HCT116 (cell line): ENCODE measurements at regions not wholly inside any gene's neighbourhood (a gene's known extent, or its start where the extent isn't known, plus 50 kb on each side); places are given as distances from the start of the nearest gene placed in this dataset.
A peak's percentile ranks its signal among the peaks of the same experiment; 100 is the strongest.

Experiments used
- ATAC-seq: fragments of 200-7000 bp; cut with Tn5 transposase; 2 replicates; pipeline ENCODE4 v1.9.1; 2020; ENCODE audit warnings: mild to moderate bottlenecking, moderate library complexity
- BruUV-seq: library from RNA; stranded (reverse); fragments of 400-500 nt; replicated peaks from 2 replicates; lab custom pipeline; 2021; lab: Mats Ljungman, UMichigan
- CTCF ChIA-PET: fragments of 300-600 bp; sonication (Branson Sonifier 250); formaldehyde crosslinking; loops from one replicate; lab custom pipeline; 2021; ENCODE audit warnings: antibody characterized with exemption; lab: Charles Lee
- POLR2A ChIA-PET: fragments of 300-600, 350-600 bp; sonication (Branson Sonifier 250); formaldehyde crosslinking; loops from one replicate; lab custom pipeline; 2021; ENCODE audit warnings: antibody characterized with exemption; lab: Charles Lee
- RAD21 ChIA-PET, 2 experiments: fragments of 300-600 bp; sonication (Branson Sonifier 250); formaldehyde crosslinking; loops; one replicate each; lab custom pipeline; 2023; ENCODE audit warnings: low total read pairs in 2 of 2; ENCODE audit not compliant: uncharacterized antibody in 2 of 2, unreplicated experiment in 2 of 2, low non-redundant PET in 1 of 2; lab: Charles Lee
- DNase-seq: peaks from one replicate; pipeline ENCODE4 v3.0.0-alpha.2; 2010; ENCODE audit warnings: low read depth, low spot score
- H2AFZ ChIP-seq: fragments of 200-600 bp; shearing (Covaris generic), sonication (generic); 2 replicates; pipeline ENCODE4 v1.6.1; 2017; ENCODE audit warnings: low read depth, mixed run types, mixed read lengths, antibody characterized with exemption, low read length; ENCODE audit not compliant: poor library complexity, severe bottlenecking
- H3K27ac ChIP-seq: 2 replicates; pipeline ENCODE4 v1.5.1; 2012; ENCODE audit warnings: low read depth, low read length
- H3K27me3 ChIP-seq: fragments of 200-600 bp; sonication (generic); 2 replicates; pipeline ENCODE4 v1.6.1; 2016; ENCODE audit warnings: mixed run types, low read length, mixed read lengths; ENCODE audit not compliant: insufficient read depth
- H3K36me3 ChIP-seq, 2 experiments: fragments of 200-500 bp in 1 of 2; fragments of 200-600 bp in 1 of 2; sonication (Bioruptor generic) in 1 of 2; sonication (generic) in 1 of 2; 2 replicates each; pipeline versions ENCODE4 v1.5.1 to v1.6.1; 2014 to 2016; ENCODE audit warnings: low read length in 2 of 2, inconsistent platforms in 1 of 2, mixed read lengths in 1 of 2, mixed run types in 1 of 2; ENCODE audit not compliant: insufficient read depth in 2 of 2, control insufficient read depth in 1 of 2
- H3K4me1 ChIP-seq, 2 experiments: fragments of 200-600 bp in 1 of 2; sonication (generic) in 1 of 2; 2 replicates each; pipeline versions ENCODE4 v1.5.1 to v1.6.1; 2012 to 2017; ENCODE audit warnings: low read length in 2 of 2, inconsistent platforms in 1 of 2, mild to moderate bottlenecking in 1 of 2, mixed read lengths in 1 of 2, mixed run types in 1 of 2, moderate library complexity in 1 of 2; ENCODE audit not compliant: insufficient read depth in 2 of 2, control insufficient read depth in 1 of 2
- H3K4me2 ChIP-seq: fragments of 200-600 bp; sonication (generic); 2 replicates; pipeline ENCODE4 v1.6.1; 2017; ENCODE audit warnings: mixed run types, low read length, mixed read lengths
- H3K4me3 ChIP-seq, 2 experiments: fragments of 200-600 bp in 1 of 2; sonication (generic) in 1 of 2; replicated peaks in 1 of 2; 2 replicates each; pipeline ENCODE4 v1.5.1; 2011 to 2016; ENCODE audit warnings: low read length in 2 of 2, control low read depth in 1 of 2, low read depth in 1 of 2, mild to moderate bottlenecking in 1 of 2, mixed read lengths in 1 of 2, mixed run types in 1 of 2
- H3K79me2 ChIP-seq: fragments of 200-600 bp; sonication (generic); 2 replicates; pipeline ENCODE4 v1.6.1; 2017; ENCODE audit warnings: mild to moderate bottlenecking, mixed run types, low read length, moderate library complexity, mixed read lengths; ENCODE audit not compliant: insufficient read depth
- H3K9ac ChIP-seq: fragments of 200-600 bp; sonication (generic); 2 replicates; pipeline ENCODE4 v1.6.1; 2016; ENCODE audit warnings: low read length, mixed read lengths
- H3K9me2 ChIP-seq: fragments of 200-600 bp; sonication (generic), shearing (Covaris generic); 2 replicates; pipeline ENCODE4 v1.6.1; 2017; ENCODE audit warnings: mixed run types, mild to moderate bottlenecking, moderate library complexity; ENCODE audit not compliant: insufficient read depth
- H3K9me3 ChIP-seq, 2 experiments: fragments of 200-500 bp in 1 of 2; fragments of 200-600 bp in 1 of 2; sonication (Bioruptor generic) in 1 of 2; sonication (generic) in 1 of 2; 2 replicates each; pipeline ENCODE4 v1.6.1; 2014 to 2017; ENCODE audit warnings: low read length in 2 of 2, mixed read lengths in 2 of 2, inconsistent platforms in 1 of 2, low read depth in 1 of 2, mild to moderate bottlenecking in 1 of 2, mixed run types in 1 of 2, moderate library complexity in 1 of 2; ENCODE audit not compliant: control insufficient read depth in 1 of 2, insufficient read depth in 1 of 2
- H4K20me1 ChIP-seq: fragments of 200-600 bp; sonication (generic), shearing (Covaris generic); 2 replicates; pipeline ENCODE4 v1.6.1; 2017; ENCODE audit warnings: mixed run types, mild to moderate bottlenecking, moderate library complexity; ENCODE audit not compliant: insufficient read depth
- CTCF ChIP-seq, 3 experiments: fragments of 200-600 bp in 1 of 3; sonication (generic) in 1 of 3; IDR thresholded peaks in 2 of 3; conservative IDR thresholded peaks in 1 of 3; 2 replicates each; pipeline ENCODE4 v1.5.1; 2012 to 2017; ENCODE audit warnings: low read depth in 2 of 3, low read length in 2 of 3, antibody characterized with exemption in 1 of 3, borderline replicate concordance in 1 of 3, control low read depth in 1 of 3, mild to moderate bottlenecking in 1 of 3, mixed read lengths in 1 of 3, mixed run types in 1 of 3, moderate library complexity in 1 of 3; ENCODE audit not compliant: insufficient read depth in 1 of 3
- EZH2phosphoT487 ChIP-seq: fragments of 200-600 bp; IDR thresholded peaks from 2 replicates; pipeline ENCODE4 v1.6.1; 2018; ENCODE audit warnings: antibody characterized with exemption, borderline replicate concordance
- FOSL1 ChIP-seq: IDR thresholded peaks from 2 replicates; pipeline ENCODE4 v1.6.1; 2012; ENCODE audit warnings: low read depth
- MAX ChIP-seq: IDR thresholded peaks from 2 replicates; pipeline ENCODE4 v1.6.1; 2012
- RAD21 ChIP-seq: IDR thresholded peaks from 2 replicates; pipeline ENCODE4 v1.6.1; 2012; ENCODE audit warnings: low read depth, mild to moderate bottlenecking
- REST ChIP-seq: IDR thresholded peaks from 2 replicates; pipeline ENCODE4 v1.6.1; 2012; ENCODE audit warnings: low read depth
- TCF7L2 ChIP-seq: IDR thresholded peaks from 2 replicates; pipeline ENCODE4 v1.7.0; 2011; ENCODE audit warnings: borderline replicate concordance, inconsistent platforms; ENCODE audit not compliant: insufficient read depth, insufficient read length; ENCODE audit errors: extremely low read depth
- intact Hi-C: fragments of 100-400 bp; cut with micrococcal nuclease; formaldehyde crosslinking; loops from 2 replicates; pipeline ENCODE4 v1.10.0; 2022

GRCh38 chr19:29085206-29085605 is 127.7 kb downstream of the UQCRFS1 start:
- TF ChIP-seq EZH2phosphoT487 (no peak), FOSL1 (no peak)
- H3K27me3 ChIP-seq = no peaks in the 10 kb centered on the region
- H3K27ac ChIP-seq = no peak overlapping the region
- no peaks in the 10 kb centered on the region for H3K79me2 ChIP-seq
- DNase-seq (no peak), ATAC-seq (no peak)
- H3K4me3 ChIP-seq = no peak overlapping the region
- no peak overlapping the region for H2AFZ ChIP-seq
- H3K9ac ChIP-seq = no peak overlapping the region
- CTCF ChIA-PET = no interaction called here
- H3K9me3 ChIP-seq = peaks cover 0 to 4% of the 10 kb centered on the region in 2 experiments; a peak in 1 of 4 replicates
- RAD21 ChIA-PET = no interaction called here
- POLR2A ChIA-PET = no interaction called here
- no peak overlapping the region for H3K4me2 ChIP-seq
- H3K9me2 ChIP-seq = no peaks in the 10 kb centered on the region
- no peaks in the 10 kb centered on the region for H4K20me1 ChIP-seq
- BruUV-seq = no TSS peak
- intact Hi-C loops = no loop called here
- H3K4me1 ChIP-seq = no peaks in the 10 kb centered on the region
- no peaks in the 10 kb centered on the region for H3K36me3 ChIP-seq

GRCh38 chr19:29084266-29084665 is 128.7 kb downstream of the UQCRFS1 start:
- CTCF ChIA-PET = no interaction called here
- H4K20me1 ChIP-seq = no peaks in the 10 kb centered on the region
- DNase-seq = no peak

More at GRCh38 chr19:29084266-29084665, 128.7 kb downstream of the UQCRFS1 start:
- intact Hi-C loops = no loop called here
- TF ChIP-seq EZH2phosphoT487 = no peak
- peak in 2 of 3 experiments; percentile 5 to 24; a peak in 1 of 6 replicates for TF ChIP-seq CTCF (IDR thresholded peaks at IDR 0.05 in 2 of 3, conservative IDR thresholded peaks at IDR 0.05 in 1 of 3; ENCODE audit: borderline replicate concordance in 1 of 3, insufficient read depth in 1 of 3, low read depth in 2 of 3, low read length in 2 of 3)
- TF ChIP-seq TCF7L2 = no peak
- no peak for TF ChIP-seq MAX
- no peak for TF ChIP-seq RAD21
- TF ChIP-seq REST = no peak
- no TSS peak for BruUV-seq
- Histone ChIP-seq H3K4me2 (no peak overlapping the region), H3K79me2 (no peaks in the 10 kb centered on the region), H3K4me3 (no peak overlapping the region), H3K9me3 (0 out of 4 replicates have a peak, but pooled peaks cover 0 to 4% of the 10 kb centered on the region in 2 experiments), H2AFZ (no peak overlapping the region), H3K27ac (no peak overlapping the region), H3K4me1 (no peaks in the 10 kb centered on the region), H3K27me3 (no peaks in the 10 kb centered on the region), H3K9ac (no peak overlapping the region), H3K36me3 (no peaks in the 10 kb centered on the region), H3K9me2 (no peaks in the 10 kb centered on the region)
- ATAC-seq = no peak
- ChIA-PET RAD21 (no interaction called here), POLR2A (no interaction called here)
